Ovary (tissue), 3 donors: ENCODE measurements at regions not wholly inside any gene's neighbourhood (a gene's known extent, or its start where the extent isn't known, plus 50 kb on each side); places are given as distances from the start of the nearest gene placed in this dataset.

Source experiments
- CTCF ChIP-seq, 3 donors: fragments of 450-650 bp in 2 of 3; fragments of 200-600 bp in 1 of 3; IDR thresholded peaks; one replicate each; pipeline versions ENCODE4 v1.5.1 to v1.8.0; 2016 to 2022; ENCODE audit warnings: antibody characterized with exemption in 3 of 3, mild to moderate bottlenecking in 1 of 3
- EP300 ChIP-seq: sonication (generic); formaldehyde crosslinking; IDR thresholded peaks from one replicate; pipeline ENCODE4 v1.6.1; 2017; ENCODE audit warnings: antibody characterized with exemption
- donor health status: DM: no; HTN: no; CAD: no.

- TF ChIP-seq CTCF (IDR thresholded peaks at IDR 0.05): no peak
- no peak for TF ChIP-seq EP300
Observed at GRCh38 chr14:36430662-36431084, 89.4 kb downstream of the NKX2-1 start.
